ENCODE measurements at regions not wholly inside any gene's neighbourhood (a gene's known extent, or its start where the extent isn't known, plus 50 kb on each side); places are given as distances from the start of the nearest gene placed in this dataset.

DNA sequence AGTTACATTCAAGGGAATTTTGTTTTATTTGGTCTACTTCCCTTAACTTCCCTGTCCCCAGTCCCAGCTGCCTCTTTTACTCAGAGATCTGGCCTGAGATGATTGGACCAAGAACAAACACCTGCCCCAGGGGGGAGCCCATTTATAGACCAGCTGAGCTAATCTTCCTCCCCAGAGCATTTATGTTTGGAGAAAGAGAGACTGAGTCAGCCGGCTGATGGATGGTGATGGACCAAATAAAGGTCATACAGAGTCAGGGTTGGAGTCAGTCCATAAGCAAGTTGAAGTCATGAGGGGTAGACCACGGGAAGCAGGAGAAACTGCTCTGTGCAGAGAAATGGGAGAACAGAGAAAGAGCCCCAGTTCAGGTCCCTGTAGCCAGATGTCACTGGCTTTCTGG, 77.7 kb downstream of the TMEM174 start:
- no peak for TF ChIP-seq CTCF (IDR thresholded peaks at IDR 0.05)
- H3K4me3 Mint-ChIP-seq (ENCODE audit: unreplicated experiment) = no peak overlapping the region
- H3K27me3 Mint-ChIP-seq (ENCODE audit: unreplicated experiment) = peaks cover 11% of the 10 kb centered on the region
- no peaks in the 10 kb centered on the region for H3K36me3 Mint-ChIP-seq (ENCODE audit: unreplicated experiment)
- DNase-seq (ENCODE audit: extremely low spot score, unreplicated experiment) = no peak
- H3K27ac Mint-ChIP-seq (ENCODE audit: unreplicated experiment) = no peak overlapping the region
- H3K4me1 Mint-ChIP-seq (ENCODE audit: unreplicated experiment) = peaks cover 21% of the 10 kb centered on the region
- H3K9me3 Mint-ChIP-seq (ENCODE audit: unreplicated experiment) = no peaks in the 10 kb centered on the region

GRCh38 chr5:73242735-73243134, 69.7 kb downstream of the TMEM174 start:
- Mint-ChIP-seq H3K4me1 (ENCODE audit: unreplicated experiment) (peaks cover 9% of the 10 kb centered on the region), H3K9me3 (ENCODE audit: unreplicated experiment) (no peaks in the 10 kb centered on the region), H3K4me3 (ENCODE audit: unreplicated experiment) (no peak overlapping the region), H3K27ac (ENCODE audit: unreplicated experiment) (no peak overlapping the region), H3K27me3 (ENCODE audit: unreplicated experiment) (peaks cover 6% of the 10 kb centered on the region), H3K36me3 (ENCODE audit: unreplicated experiment) (no peaks in the 10 kb centered on the region)
- no peak for TF ChIP-seq CTCF (IDR thresholded peaks at IDR 0.05)
- DNase-seq (ENCODE audit: extremely low spot score, unreplicated experiment) = no peak

DNA sequence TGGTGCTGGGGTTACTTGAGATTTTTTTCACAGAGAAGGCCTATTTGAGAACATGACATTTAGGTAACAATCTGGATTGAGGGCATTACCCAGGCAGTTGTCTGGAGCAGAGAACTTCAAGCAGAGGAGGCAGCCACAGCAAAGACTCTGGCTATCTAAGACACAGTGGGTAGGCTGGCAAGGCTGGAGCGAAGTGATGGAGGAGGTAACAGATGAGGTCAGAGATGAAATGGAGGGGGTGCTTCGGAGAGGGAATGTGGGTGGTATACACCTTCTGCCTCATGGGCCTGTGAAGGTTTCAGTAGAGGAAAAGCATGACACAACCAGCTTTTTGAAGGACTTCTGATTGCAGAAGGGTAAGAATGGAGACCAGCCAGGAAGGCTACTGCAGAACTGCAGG, 65.9 kb downstream of the TMEM174 start:
- Mint-ChIP-seq H3K4me1 (ENCODE audit: unreplicated experiment) (peaks cover 8% of the 10 kb centered on the region), H3K27ac (ENCODE audit: unreplicated experiment) (no peak overlapping the region), H3K4me3 (ENCODE audit: unreplicated experiment) (no peak overlapping the region), H3K27me3 (ENCODE audit: unreplicated experiment) (peaks cover 6% of the 10 kb centered on the region), H3K36me3 (ENCODE audit: unreplicated experiment) (no peaks in the 10 kb centered on the region), H3K9me3 (ENCODE audit: unreplicated experiment) (no peaks in the 10 kb centered on the region)
- no peak for DNase-seq (ENCODE audit: extremely low spot score, unreplicated experiment)
- no peak for TF ChIP-seq CTCF (IDR thresholded peaks at IDR 0.05)

DNA sequence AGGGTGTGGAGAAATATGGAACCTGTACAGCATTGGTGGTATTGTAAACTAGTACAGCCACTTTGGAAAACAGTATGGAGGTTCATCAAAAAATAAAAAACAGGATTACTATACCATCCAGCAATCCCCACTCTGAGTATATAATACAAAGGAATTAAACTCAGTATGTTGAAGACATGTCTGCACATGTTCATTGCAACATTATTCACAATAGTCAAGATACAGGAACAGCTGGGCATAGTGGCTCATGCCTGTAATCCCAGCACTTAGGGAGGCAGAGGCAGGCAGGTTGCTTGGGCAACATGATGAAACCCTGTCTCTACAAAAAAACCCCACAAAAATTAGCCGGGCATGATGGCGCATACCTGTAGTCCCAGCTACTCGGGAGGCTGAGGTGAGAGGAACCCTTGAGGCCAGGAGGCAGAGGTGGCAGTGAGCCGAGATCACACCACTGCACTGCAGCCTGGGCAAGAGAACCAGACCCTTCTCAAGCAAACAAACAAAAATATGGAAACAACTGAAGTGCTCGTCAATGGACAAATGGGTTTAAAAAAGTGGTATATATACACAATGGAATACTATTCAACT, 63.6 kb downstream of the TMEM174 start:
- Mint-ChIP-seq H3K27me3 (ENCODE audit: unreplicated experiment) (peaks cover 2% of the 10 kb centered on the region), H3K9me3 (ENCODE audit: unreplicated experiment) (no peaks in the 10 kb centered on the region), H3K4me1 (ENCODE audit: unreplicated experiment) (peaks cover 27% of the 10 kb centered on the region), H3K27ac (ENCODE audit: unreplicated experiment) (peak overlapping the region; percentile 3), H3K4me3 (ENCODE audit: unreplicated experiment) (no peak overlapping the region), H3K36me3 (ENCODE audit: unreplicated experiment) (no peaks in the 10 kb centered on the region)
- DNase-seq (ENCODE audit: extremely low spot score, unreplicated experiment) = no peak
- no peak for TF ChIP-seq CTCF (IDR thresholded peaks at IDR 0.05)

GRCh38 chr5:73234204-73234555, 61.2 kb downstream of the TMEM174 start:
- DNase-seq (ENCODE audit: extremely low spot score, unreplicated experiment) = no peak
- H3K27ac Mint-ChIP-seq (ENCODE audit: unreplicated experiment) = peak overlapping the region; percentile 64
- peaks cover 2% of the 10 kb centered on the region for H3K27me3 Mint-ChIP-seq (ENCODE audit: unreplicated experiment)
- peaks cover 44% of the 10 kb centered on the region for H3K4me1 Mint-ChIP-seq (ENCODE audit: unreplicated experiment)
- TF ChIP-seq CTCF (IDR thresholded peaks at IDR 0.05) = no peak
- no peaks in the 10 kb centered on the region for H3K9me3 Mint-ChIP-seq (ENCODE audit: unreplicated experiment)
- H3K4me3 Mint-ChIP-seq (ENCODE audit: unreplicated experiment) = peak overlapping the region; percentile 58
- no peaks in the 10 kb centered on the region for H3K36me3 Mint-ChIP-seq (ENCODE audit: unreplicated experiment)
